ENCODE measurements at regions not wholly inside any gene's neighbourhood (a gene's known extent, or its start where the extent isn't known, plus 50 kb on each side); places are given as distances from the start of the nearest gene placed in this dataset.

GRCh38 chr14:23707415-23707814, 71.3 kb downstream of the DHRS2 start (continued):
- TF ChIP-seq ZBTB44 (tag by site-specific recombination; IDR thresholded peaks at IDR 0.05) (no peak), SCRT2 (tag by site-specific recombination; IDR thresholded peaks at IDR 0.05) (no peak), PRDM2 (tag by site-specific recombination; IDR thresholded peaks at IDR 0.05; ENCODE audit: borderline replicate concordance) (no peak)

- TF ChIP-seq ZNF837 (tag by site-specific recombination; IDR thresholded peaks at IDR 0.05) = no peak
- no peak for TF ChIP-seq ZNF658 (tag by site-specific recombination; IDR thresholded peaks at IDR 0.05)
- H3K4me1 ChIP-seq (ENCODE audit: control insufficient read depth, insufficient read depth, low read length) = no peaks in the 10 kb centered on the region
- ChIA-PET POLR2A (no interaction called here), CTCF (interaction anchor here (0.6 to 0.7 kb wide), 2 partner anchors 23 to 322 kb away, joined by 3 read pairs; no protein-coding TSS in a partner anchor)
- H3K27ac ChIP-seq (ENCODE audit: extremely low read depth, low read depth, low read length) = no peak overlapping the region
- no peaks in the 10 kb centered on the region for H3K36me3 ChIP-seq (ENCODE audit: control insufficient read depth in 2 of 2, insufficient read depth in 1 of 2, low read length in 2 of 2)
- H3K9me3 ChIP-seq (ENCODE audit: control insufficient read depth, insufficient read depth, low read depth, low read length) = no peaks in the 10 kb centered on the region
- no peak overlapping the region for H3K4me3 ChIP-seq (ENCODE audit: low read depth, low read length)
These were observed 72.2 kb downstream of the DHRS2 start for GRCh38 chr14:23708343-23708742.

- Histone ChIP-seq H3K27ac (ENCODE audit: extremely low read depth, low read depth, low read length) (no peak overlapping the region), H3K4me3 (ENCODE audit: low read depth, low read length) (no peak overlapping the region), H3K36me3 (ENCODE audit: control insufficient read depth in 2 of 2, insufficient read depth in 1 of 2, low read length in 2 of 2) (no peaks in the 10 kb centered on the region), H3K9me3 (ENCODE audit: control insufficient read depth, insufficient read depth, low read depth, low read length) (no peaks in the 10 kb centered on the region), H3K4me1 (ENCODE audit: control insufficient read depth, insufficient read depth, low read length) (no peaks in the 10 kb centered on the region)
- ChIA-PET POLR2A (no interaction called here), CTCF (interaction anchor here (1.4 kb wide), 1 partner anchor 78 kb away, joined by 6 read pairs; no protein-coding TSS in a partner anchor)
- TF ChIP-seq YY2 (tag by site-specific recombination; IDR thresholded peaks at IDR 0.05) (no peak), ZNF449 (tag by site-specific recombination; IDR thresholded peaks at IDR 0.05) (no peak), ZNF354C (tag by site-specific recombination; IDR thresholded peaks at IDR 0.05; ENCODE audit: borderline replicate concordance, low read depth) (no peak), ZNF2 (tag by site-specific recombination; IDR thresholded peaks at IDR 0.05) (no peak), ZNF18 (tag by site-specific recombination; IDR thresholded peaks at IDR 0.05) (no peak), ZNF37A (tag by site-specific recombination; IDR thresholded peaks at IDR 0.05) (no peak), ZNF555 (tag by site-specific recombination; conservative IDR thresholded peaks at IDR 0.05) (no peak), ZNF707 (tag by site-specific recombination; IDR thresholded peaks at IDR 0.05) (no peak), ZBTB10 (tag by site-specific recombination; IDR thresholded peaks at IDR 0.05) (no peak), ZBTB44 (tag by site-specific recombination; IDR thresholded peaks at IDR 0.05) (no peak), AEBP2 (tag by site-specific recombination; IDR thresholded peaks at IDR 0.05; ENCODE audit: borderline replicate concordance) (no peak)
These were observed 73.8 kb downstream of the DHRS2 start for GRCh38 chr14:23709923-23710322.
